Tibial nerve (tissue), 4 donors: ENCODE measurements at regions not wholly inside any gene's neighbourhood (a gene's known extent, or its start where the extent isn't known, plus 50 kb on each side); places are given as distances from the start of the nearest gene placed in this dataset.
"Not testable (repeated sequence)": the region's sequence is repeated elsewhere in the genome, so short reads cannot be mapped to it uniquely, and the experiment has no call there.

Experiments
- DNase-seq, 2 donors: peaks; one replicate each; pipeline ENCODE4 v3.0.0-alpha.2; 2019; ENCODE audit warnings: low spot score in 2 of 2
- H3K27ac ChIP-seq, 4 donors: fragments of 200-600 bp; sonication (generic) in 3 of 4; one replicate each; pipeline ENCODE4 v1.5.1; 2017 to 2019; ENCODE audit warnings: mild to moderate bottlenecking in 1 of 4
- H3K27me3 ChIP-seq, 2 donors: fragments of 200-600 bp; sonication (generic) in 1 of 2; one replicate each; pipeline versions ENCODE4 v1.5.1 to v1.6.0; 2017 to 2019
- H3K36me3 ChIP-seq, 3 donors: fragments of 200-600 bp; sonication (generic); one replicate each; pipeline ENCODE4 v1.5.1; 2018 to 2019
- H3K4me1 ChIP-seq, 4 donors: fragments of 200-600 bp; sonication (generic) in 3 of 4; one replicate each; pipeline ENCODE4 v1.5.1; 2017 to 2019
- H3K4me3 ChIP-seq, 4 donors: fragments of 200-600 bp; sonication (generic) in 3 of 4; one replicate each; pipeline ENCODE4 v1.5.1; 2017 to 2019; ENCODE audit warnings: mild to moderate bottlenecking in 1 of 4, moderate library complexity in 1 of 4
- H3K9me3 ChIP-seq, 4 donors: fragments of 200-600 bp; sonication (generic) in 3 of 4; one replicate each; pipeline ENCODE4 v1.5.1; 2017 to 2019
- EP300 ChIP-seq, 2 donors: sonication (generic); formaldehyde crosslinking; IDR thresholded peaks; one replicate each; pipeline ENCODE4 v1.6.1; 2017; ENCODE audit warnings: antibody characterized with exemption in 2 of 2, mild to moderate bottlenecking in 1 of 2
- POLR2A ChIP-seq, 2 donors: fragments of 450-650 bp; IDR thresholded peaks; one replicate each; pipeline ENCODE4 v1.6.1; 2017; ENCODE audit warnings: antibody characterized with exemption in 2 of 2, mild to moderate bottlenecking in 2 of 2, moderate library complexity in 2 of 2
- WGBS, 2 donors: methylation state at CpG; one replicate each; pipeline ENCODE4 v1.1.5; 2018; 5-methylcytosine and 5-hydroxymethylcytosine counted together
- TF ChIP-seq, protein P1 (sequence below), 5 experiments: fragments of 200-600 bp in 3 of 5; fragments of 450-650 bp in 2 of 5; sonication (generic) in 3 of 5; IDR thresholded peaks; one replicate each; pipeline ENCODE4 v1.5.1; 2016 to 2019; ENCODE audit warnings: antibody characterized with exemption in 5 of 5, mild to moderate bottlenecking in 3 of 5, moderate library complexity in 2 of 5

DNA sequence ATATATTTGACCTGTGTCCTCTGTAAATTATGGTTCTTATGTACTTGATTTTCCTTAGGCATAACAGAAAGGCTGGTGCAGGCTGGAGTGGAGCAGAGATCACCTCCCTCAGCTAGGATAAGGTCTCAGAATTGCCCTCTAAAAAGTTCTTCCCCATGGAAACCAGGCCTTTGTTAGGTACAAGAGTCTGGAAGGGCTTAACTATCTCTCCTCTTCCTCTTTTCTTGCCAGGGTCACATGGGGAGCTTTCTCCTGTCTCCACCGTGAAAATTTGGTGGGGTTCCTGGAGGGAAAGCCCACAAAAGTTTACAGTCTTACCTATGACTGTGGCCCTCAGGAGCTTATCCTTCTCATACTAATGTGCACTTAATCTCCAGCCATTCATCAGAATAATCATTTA, 633.2 kb downstream of the MCTP2 start:
- TF ChIP-seq POLR2A (IDR thresholded peaks at IDR 0.05), result no peak
- TF ChIP-seq, protein P1, sequence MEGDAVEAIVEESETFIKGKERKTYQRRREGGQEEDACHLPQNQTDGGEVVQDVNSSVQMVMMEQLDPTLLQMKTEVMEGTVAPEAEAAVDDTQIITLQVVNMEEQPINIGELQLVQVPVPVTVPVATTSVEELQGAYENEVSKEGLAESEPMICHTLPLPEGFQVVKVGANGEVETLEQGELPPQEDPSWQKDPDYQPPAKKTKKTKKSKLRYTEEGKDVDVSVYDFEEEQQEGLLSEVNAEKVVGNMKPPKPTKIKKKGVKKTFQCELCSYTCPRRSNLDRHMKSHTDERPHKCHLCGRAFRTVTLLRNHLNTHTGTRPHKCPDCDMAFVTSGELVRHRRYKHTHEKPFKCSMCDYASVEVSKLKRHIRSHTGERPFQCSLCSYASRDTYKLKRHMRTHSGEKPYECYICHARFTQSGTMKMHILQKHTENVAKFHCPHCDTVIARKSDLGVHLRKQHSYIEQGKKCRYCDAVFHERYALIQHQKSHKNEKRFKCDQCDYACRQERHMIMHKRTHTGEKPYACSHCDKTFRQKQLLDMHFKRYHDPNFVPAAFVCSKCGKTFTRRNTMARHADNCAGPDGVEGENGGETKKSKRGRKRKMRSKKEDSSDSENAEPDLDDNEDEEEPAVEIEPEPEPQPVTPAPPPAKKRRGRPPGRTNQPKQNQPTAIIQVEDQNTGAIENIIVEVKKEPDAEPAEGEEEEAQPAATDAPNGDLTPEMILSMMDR (IDR thresholded peaks at IDR 0.05), result no peak
- no peak for TF ChIP-seq EP300 (IDR thresholded peaks at IDR 0.05)

DNA sequence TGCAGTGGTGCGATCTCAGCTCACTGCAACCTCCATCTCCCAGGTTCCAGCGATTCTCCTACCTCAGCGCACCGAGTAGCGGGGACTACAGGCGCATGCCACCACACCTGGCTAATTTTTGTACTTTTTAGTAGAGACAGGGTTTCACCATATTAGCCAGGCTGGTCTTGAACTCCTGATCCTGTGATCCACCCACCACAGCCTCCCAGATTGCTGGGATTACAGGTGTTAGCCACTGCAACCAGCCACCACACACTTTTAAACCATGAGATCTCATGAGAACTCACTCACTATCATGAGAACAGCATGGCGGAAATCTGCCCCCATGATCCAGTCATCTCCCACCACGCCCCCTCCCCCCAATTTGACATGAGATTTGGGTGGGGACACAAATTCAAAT, 636.9 kb downstream of the MCTP2 start:
- not testable (repeated sequence) for H3K9me3 ChIP-seq, H3K27me3 ChIP-seq, H3K4me1 ChIP-seq, H3K27ac ChIP-seq, DNase-seq, H3K36me3 ChIP-seq, H3K4me3 ChIP-seq
- 91 to 92% methylated on average over 7 to 8 of the region's 8 CpGs for WGBS, 2 donors

More for the DNA sequence above, 633.2 kb downstream of the MCTP2 start:
- no peak overlapping the region for H3K27ac ChIP-seq
- no peak for DNase-seq
- H3K4me1 ChIP-seq, result no peaks in the 10 kb centered on the region
- 75 to 88% methylated on average over 1 of the region's 1 CpG for WGBS, 2 donors
- no peaks in the 10 kb centered on the region for H3K36me3 ChIP-seq
- no peaks in the 10 kb centered on the region for H3K9me3 ChIP-seq
- no peak overlapping the region for H3K4me3 ChIP-seq
- no peaks in the 10 kb centered on the region for H3K27me3 ChIP-seq

DNA sequence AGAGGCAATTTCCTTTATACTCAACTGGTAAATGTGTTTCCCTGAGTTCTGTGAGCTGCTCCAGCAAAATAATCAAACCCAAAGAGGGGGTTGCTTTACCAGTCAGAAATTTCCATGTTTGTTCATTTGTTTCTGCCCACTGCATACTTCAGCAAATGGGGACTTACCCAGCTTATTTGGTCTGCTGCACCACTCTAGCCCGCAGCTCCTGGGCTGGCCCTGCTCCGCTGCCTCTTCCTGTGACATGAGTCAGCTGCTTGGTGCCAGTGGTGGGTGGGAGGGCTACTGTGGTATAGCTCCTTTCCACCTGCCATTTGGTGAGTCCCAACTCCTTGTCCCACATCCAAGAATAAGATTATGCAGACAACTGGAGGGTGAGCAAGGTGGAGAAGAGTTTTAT, 644.2 kb downstream of the MCTP2 start:
- peaks cover 0 to 9% (median 0%) of the 10 kb centered on the region in 4 donors for H3K9me3 ChIP-seq
- no peaks in the 10 kb centered on the region for H3K27me3 ChIP-seq
- 97 to 100% methylated on average over 2 of the region's 2 CpGs for WGBS, 2 donors
- TF ChIP-seq EP300 (IDR thresholded peaks at IDR 0.05), result no peak
- TF ChIP-seq POLR2A (IDR thresholded peaks at IDR 0.05), result no peak
- TF ChIP-seq, protein P1 (IDR thresholded peaks at IDR 0.05), result no peak
- DNase-seq, result no peak
- no peak overlapping the region for H3K27ac ChIP-seq
- H3K4me3 ChIP-seq, result no peak overlapping the region
- H3K4me1 ChIP-seq, result no peaks in the 10 kb centered on the region
- no peaks in the 10 kb centered on the region for H3K36me3 ChIP-seq

GRCh38 chr15:94877833-94878232, 646.5 kb downstream of the MCTP2 start:
- no peak overlapping the region for H3K27ac ChIP-seq
- WGBS, 2 donors, result 88 to 89% methylated on average over 2 of the region's 2 CpGs
- TF ChIP-seq, protein P1 (IDR thresholded peaks at IDR 0.05), result no peak
- no peak for TF ChIP-seq EP300 (IDR thresholded peaks at IDR 0.05)
- no peak for TF ChIP-seq POLR2A (IDR thresholded peaks at IDR 0.05)
- H3K27me3 ChIP-seq, result no peaks in the 10 kb centered on the region
- H3K4me1 ChIP-seq, result no peaks in the 10 kb centered on the region
- DNase-seq, result no peak
- no peaks in the 10 kb centered on the region for H3K36me3 ChIP-seq
- no peak overlapping the region for H3K4me3 ChIP-seq
- peaks cover 0 to 9% (median 0%) of the 10 kb centered on the region in 4 donors for H3K9me3 ChIP-seq

DNA sequence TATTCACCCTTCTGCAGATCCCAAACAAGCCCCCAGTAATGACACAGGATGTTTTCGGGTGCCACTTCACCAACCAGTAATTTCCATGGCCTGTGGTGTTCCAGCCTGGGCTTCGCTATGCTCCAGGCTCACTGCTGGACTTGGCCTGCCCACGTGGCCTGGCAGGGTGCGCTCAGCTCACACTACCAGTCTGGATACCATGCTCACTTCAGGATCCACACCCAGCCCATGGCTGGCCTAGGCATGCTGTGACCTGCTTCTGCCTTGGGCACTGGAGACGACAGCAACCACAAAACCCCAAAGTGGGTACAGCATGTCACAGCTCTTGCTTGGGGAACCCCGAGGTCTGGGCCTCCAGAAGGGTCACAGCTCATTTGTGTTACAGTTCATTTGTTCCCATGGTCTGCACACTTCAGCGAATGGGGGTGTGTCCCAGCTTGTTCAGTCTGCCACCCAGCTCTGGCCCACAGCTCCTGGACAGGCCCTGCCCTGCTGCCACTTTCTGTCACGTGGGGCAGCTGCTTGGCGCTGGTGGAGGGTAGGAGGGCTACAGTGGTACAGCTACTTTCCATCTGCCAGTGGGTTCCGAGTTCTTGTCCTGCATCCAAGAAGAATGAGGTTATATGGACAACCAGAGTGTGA, 650.8 kb downstream of the MCTP2 start:
- no peak overlapping the region for H3K4me3 ChIP-seq
- WGBS, 2 donors, result 92 to 94% methylated on average over 9 of the region's 10 CpGs
- no peaks in the 10 kb centered on the region for H3K4me1 ChIP-seq
- no peak for DNase-seq
- peaks cover 0 to 16% (median 0%) of the 10 kb centered on the region in 4 donors for H3K9me3 ChIP-seq
- H3K27ac ChIP-seq, result no peak overlapping the region
- H3K36me3 ChIP-seq, result no peaks in the 10 kb centered on the region
- H3K27me3 ChIP-seq, result no peaks in the 10 kb centered on the region
- TF ChIP-seq EP300 (IDR thresholded peaks at IDR 0.05), result no peak
- TF ChIP-seq, protein P1 (IDR thresholded peaks at IDR 0.05), result no peak
- TF ChIP-seq POLR2A (IDR thresholded peaks at IDR 0.05), result no peak

DNA sequence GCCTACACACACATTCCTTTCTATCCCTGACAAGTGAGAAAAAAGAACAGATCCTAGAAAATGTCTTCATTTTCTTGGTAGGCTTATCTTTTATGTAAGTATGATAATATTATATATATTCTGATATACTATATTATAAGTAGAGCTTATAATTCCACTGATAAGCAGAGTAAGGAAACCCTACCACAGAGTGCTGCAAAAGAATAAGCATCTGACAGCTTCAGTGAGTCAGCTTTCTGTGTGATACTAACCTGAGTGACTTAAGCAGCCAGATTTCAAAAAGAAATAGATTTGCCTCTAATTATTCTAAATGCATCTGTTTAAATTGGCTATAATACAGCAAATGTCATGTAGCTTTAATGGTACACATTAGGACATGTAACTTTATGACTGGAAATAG, 656.0 kb downstream of the MCTP2 start:
- no peak overlapping the region for H3K4me3 ChIP-seq
- no peaks in the 10 kb centered on the region for H3K27me3 ChIP-seq
- TF ChIP-seq POLR2A (IDR thresholded peaks at IDR 0.05) (no peak), EP300 (IDR thresholded peaks at IDR 0.05) (no peak)
- TF ChIP-seq, protein P1 (IDR thresholded peaks at IDR 0.05), result no peak
- no peaks in the 10 kb centered on the region for H3K36me3 ChIP-seq
- H3K4me1 ChIP-seq, result no peaks in the 10 kb centered on the region
- H3K27ac ChIP-seq, result no peak overlapping the region
- DNase-seq, result no peak
- peaks cover 0 to 7% (median 0%) of the 10 kb centered on the region in 4 donors for H3K9me3 ChIP-seq
